ENCODE measurements at regions not wholly inside any gene's neighbourhood (a gene's known extent, or its start where the extent isn't known, plus 50 kb on each side); places are given as distances from the start of the nearest gene placed in this dataset.

- DNase-seq (ENCODE audit: low spot score): no peak
These were observed 152.8 kb downstream of the FSIP2 start for GRCh38 chr2:185891403-185891802.

GRCh38 chr2:185891804-185892411 lies 153.3 kb downstream of the FSIP2 start:
- DNase-seq (ENCODE audit: low spot score): no peak

- no peak for DNase-seq (ENCODE audit: low spot score)
These were observed 153.9 kb downstream of the FSIP2 start for GRCh38 chr2:185892484-185892883.

DNA sequence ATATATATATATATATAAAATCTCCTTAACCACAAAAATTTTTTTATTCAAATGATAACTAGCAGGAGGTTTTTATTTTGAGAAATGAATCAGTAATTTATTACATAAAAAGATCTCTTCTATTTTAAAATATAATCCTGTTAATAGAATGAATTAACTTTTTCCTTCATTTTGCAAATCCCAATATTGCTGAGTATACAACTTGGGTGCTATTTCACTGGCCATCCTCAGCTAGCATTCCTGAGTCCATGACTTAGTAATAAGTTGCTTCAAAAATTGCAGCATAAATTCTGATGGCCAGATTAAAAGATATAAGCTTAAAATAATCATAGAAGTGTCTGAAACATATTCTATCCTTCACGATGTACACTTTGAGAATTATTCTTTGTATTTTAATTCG lies 155.6 kb downstream of the FSIP2 start:
- DNase-seq (ENCODE audit: low spot score): no peak

DNA sequence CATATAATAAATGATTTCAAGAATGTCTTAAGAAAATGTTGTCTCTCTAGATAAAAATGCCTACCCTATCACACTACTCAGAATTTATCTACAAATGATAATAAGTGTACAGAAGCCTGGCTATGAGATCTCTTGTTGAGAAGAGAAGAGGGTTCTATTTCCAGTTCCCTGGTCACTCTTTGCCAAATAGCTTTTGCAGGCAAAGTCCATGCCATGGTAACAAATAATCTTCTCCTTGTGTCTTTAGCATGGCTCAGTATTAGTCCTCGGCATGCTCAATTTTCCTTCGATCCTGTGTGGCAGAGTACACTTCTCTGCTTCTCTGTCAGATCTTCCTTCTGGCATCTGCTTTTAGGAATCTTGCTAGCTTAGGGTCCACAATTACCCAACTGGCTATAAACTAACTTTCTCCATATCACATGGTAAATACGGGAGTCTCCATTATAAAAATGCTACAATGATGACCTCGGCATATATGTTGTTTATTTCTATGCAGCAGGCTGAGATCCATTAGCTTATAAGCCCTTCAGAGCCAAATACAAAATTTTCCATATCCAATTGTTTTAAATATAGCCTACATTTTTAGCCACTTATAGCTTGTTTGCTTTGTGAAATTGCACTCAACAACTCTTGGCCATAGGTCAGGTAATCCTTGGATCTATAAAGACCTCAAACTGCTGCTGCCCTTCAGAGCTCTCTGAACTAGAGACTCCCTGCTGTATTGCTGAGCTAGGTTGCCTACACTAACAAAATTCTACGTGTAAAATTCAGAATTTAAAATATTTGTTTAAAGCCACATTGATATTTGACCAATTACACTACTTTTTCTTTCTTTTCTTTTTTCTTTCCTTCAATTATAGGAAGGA lies 157.5 kb downstream of the FSIP2 start:
- DNase-seq (ENCODE audit: low spot score): peak; percentile 4

- no peak for DNase-seq (ENCODE audit: low spot score)
These were observed 160.8 kb downstream of the FSIP2 start for GRCh38 chr2:185899366-185899765.

DNA sequence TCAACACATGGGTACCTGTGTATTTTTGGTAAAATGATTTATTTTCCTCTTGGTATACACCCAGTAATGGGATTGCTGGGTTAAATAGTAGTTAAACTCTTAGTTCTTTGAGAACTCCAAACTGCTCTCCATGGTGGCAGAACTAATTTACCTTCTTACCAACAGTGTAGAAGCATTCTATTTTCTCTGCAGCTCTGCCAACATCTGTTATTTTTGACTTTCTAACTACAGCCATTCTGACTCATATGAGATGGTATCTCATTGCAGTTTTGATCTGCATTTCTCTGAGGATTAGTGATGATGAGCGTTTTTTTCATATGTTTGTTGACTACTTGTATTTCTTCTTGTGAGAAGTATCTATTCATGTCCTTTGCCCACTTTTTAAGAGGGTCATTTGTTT lies 180.6 kb downstream of the FSIP2 start:
- DNase-seq (ENCODE audit: low spot score): no peak

DNA sequence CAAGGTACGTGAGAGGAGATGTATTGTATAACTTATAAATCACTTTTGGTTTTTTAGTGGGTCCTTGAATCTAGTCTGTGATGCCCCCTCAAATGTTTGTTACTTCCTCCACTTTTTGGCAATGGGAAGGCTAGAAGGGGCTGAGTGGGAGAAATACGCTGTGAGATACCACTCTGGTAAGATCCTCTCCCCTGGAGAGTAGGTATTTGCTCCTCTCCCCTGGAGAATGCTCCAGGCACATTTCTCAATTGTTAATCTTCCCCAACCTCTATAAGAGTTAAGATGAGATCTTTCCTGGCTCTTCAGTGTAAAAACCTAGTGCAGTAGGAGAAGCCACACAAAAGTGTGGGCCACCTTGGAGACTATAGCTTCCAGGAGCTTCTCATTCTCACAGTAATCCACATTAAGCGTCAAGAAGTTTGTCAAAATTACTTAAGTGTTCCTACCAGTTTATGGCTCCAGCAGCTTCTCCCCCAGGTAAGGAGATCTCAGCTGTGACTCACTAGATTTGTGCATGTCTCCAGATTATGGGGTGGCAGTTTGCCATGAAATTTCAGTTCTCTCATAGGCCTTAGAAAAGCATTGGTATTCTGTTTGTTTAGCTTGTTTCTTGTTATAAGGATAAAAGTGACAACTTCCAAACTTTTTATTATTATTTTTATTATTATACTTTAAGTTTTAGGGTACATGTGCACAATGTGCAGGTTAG lies 182.6 kb downstream of the FSIP2 start:
- no peak for DNase-seq (ENCODE audit: low spot score)

- no peak for DNase-seq (ENCODE audit: low spot score)
These were observed 195.6 kb downstream of the FSIP2 start for GRCh38 chr2:185934232-185934631.

DNA sequence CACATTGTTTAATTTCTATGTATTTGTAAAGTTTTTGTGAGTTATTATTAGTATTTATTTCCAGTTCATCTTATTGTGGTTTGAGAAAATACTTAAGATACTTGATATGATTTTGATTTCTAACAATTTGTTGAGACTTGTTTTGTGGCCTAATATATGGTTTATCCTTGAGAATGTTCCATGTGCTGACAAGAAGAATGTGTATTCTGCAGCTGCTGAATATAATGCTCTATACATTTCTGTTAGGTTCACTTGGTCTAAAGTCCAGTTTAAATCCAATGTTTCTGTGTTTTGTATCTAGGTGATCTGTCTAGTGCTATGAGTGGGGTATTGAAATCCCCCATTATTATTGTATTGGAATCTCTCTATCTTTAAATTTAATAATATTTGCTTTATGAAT lies 201.3 kb downstream of the FSIP2 start:
- DNase-seq (ENCODE audit: low spot score): no peak

DNA sequence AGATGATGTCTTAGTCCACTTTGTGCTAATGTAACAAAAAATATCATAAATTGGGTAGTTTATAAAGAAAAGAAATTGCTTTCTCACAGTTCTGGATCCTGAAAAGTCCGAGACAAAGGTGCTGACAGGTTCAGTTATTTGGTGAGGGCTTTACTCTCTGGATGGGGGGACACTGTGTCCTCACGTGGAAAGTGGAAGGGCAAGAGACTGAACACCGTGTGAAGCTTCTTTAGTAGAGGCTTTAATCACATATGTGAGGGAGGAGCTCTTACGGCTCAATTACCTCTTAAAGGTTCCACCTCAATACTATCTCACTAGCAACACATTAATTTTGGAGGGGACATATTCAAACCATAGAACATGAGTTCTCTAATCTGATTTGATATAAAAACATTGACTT lies 204.3 kb downstream of the FSIP2 start:
- no peak for DNase-seq (ENCODE audit: low spot score)

- DNase-seq (ENCODE audit: low spot score): no peak
These were observed 209.1 kb downstream of the FSIP2 start for GRCh38 chr2:185947722-185948121.

- no peak for DNase-seq (ENCODE audit: low spot score)
These were observed 213.5 kb downstream of the FSIP2 start for GRCh38 chr2:185952100-185952499.

- no peak for DNase-seq (ENCODE audit: low spot score)
These were observed 215.8 kb downstream of the FSIP2 start for GRCh38 chr2:185954389-185954788.

GRCh38 chr2:185955050-185955449 lies 216.4 kb downstream of the FSIP2 start:
- DNase-seq (ENCODE audit: low spot score): no peak

- no peak for DNase-seq (ENCODE audit: low spot score)
These were observed 228.7 kb downstream of the FSIP2 start for GRCh38 chr2:185967335-185967734.

GRCh38 chr2:185970148-185970852 lies 231.7 kb downstream of the FSIP2 start:
- DNase-seq (ENCODE audit: low spot score): no peak

GRCh38 chr2:185978634-185979407 lies 240.2 kb downstream of the FSIP2 start:
- no peak for DNase-seq (ENCODE audit: low spot score)

GRCh38 chr2:185979546-185980071 lies 241.0 kb downstream of the FSIP2 start:
- no peak for DNase-seq (ENCODE audit: low spot score)

- no peak for DNase-seq (ENCODE audit: low spot score)
These were observed 242.3 kb downstream of the FSIP2 start for GRCh38 chr2:185980944-185981343.

GRCh38 chr2:185984670-185985069 lies 246.1 kb downstream of the FSIP2 start:
- DNase-seq (ENCODE audit: low spot score): no peak

Measured in pons (tissue), 1 donor.